ENCODE measurements at regions not wholly inside any gene's neighbourhood (a gene's known extent, or its start where the extent isn't known, plus 50 kb on each side); places are given as distances from the start of the nearest gene placed in this dataset.
"Not testable (repeated sequence)": the region's sequence is repeated elsewhere in the genome, so short reads cannot be mapped to it uniquely, and the experiment has no call there.

DNA sequence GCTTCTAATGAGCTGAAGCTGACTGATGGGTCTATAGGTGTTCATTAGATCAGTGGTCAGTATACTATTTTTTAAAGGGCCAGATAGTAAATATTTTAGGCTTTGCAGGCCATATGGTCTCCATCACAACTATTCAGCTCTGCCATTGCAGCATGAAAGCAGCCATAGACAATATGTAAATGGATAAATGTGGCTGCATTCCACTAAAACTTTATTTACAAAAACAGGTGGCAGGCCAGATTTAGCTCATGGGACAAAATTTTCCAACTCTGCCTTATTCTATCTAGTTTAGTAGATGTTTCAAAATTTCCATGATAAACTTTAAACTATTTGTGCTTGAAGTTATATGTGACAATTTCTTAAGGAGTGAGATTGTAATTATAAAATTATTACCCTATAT, 339.3 kb downstream of the ABCC12 start:
- TF ChIP-seq, protein P1, sequence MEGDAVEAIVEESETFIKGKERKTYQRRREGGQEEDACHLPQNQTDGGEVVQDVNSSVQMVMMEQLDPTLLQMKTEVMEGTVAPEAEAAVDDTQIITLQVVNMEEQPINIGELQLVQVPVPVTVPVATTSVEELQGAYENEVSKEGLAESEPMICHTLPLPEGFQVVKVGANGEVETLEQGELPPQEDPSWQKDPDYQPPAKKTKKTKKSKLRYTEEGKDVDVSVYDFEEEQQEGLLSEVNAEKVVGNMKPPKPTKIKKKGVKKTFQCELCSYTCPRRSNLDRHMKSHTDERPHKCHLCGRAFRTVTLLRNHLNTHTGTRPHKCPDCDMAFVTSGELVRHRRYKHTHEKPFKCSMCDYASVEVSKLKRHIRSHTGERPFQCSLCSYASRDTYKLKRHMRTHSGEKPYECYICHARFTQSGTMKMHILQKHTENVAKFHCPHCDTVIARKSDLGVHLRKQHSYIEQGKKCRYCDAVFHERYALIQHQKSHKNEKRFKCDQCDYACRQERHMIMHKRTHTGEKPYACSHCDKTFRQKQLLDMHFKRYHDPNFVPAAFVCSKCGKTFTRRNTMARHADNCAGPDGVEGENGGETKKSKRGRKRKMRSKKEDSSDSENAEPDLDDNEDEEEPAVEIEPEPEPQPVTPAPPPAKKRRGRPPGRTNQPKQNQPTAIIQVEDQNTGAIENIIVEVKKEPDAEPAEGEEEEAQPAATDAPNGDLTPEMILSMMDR (conservative IDR thresholded peaks at IDR 0.05; ENCODE audit: low read length), result no peak
- no peak for DNase-seq (ENCODE audit: low read depth)
- no peak overlapping the region for H3K4me3 ChIP-seq (ENCODE audit: low read length)

DNA sequence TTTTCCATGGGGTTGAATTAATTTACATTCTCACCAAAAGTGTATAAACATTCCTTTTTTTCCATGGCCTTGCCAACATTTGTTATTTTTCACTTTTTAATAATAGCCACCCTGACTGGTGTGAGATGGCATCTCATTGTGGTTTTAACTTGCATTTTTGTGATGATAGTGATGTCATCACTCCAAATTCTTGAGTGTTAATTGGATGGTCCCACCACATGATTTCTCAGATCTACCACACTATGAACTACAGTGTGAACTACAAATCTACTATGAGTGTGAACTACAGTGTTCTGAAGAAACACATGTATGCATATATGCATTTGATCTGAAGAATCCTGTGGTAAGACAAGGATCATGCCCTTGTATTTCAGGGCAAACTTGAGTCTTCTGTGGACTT, 340.1 kb downstream of the ABCC12 start:
- DNase-seq (ENCODE audit: low read depth), result peak; percentile 29
- TF ChIP-seq, protein P1 (conservative IDR thresholded peaks at IDR 0.05; ENCODE audit: low read length), result no peak
- no peak overlapping the region for H3K4me3 ChIP-seq (ENCODE audit: low read length)

DNA sequence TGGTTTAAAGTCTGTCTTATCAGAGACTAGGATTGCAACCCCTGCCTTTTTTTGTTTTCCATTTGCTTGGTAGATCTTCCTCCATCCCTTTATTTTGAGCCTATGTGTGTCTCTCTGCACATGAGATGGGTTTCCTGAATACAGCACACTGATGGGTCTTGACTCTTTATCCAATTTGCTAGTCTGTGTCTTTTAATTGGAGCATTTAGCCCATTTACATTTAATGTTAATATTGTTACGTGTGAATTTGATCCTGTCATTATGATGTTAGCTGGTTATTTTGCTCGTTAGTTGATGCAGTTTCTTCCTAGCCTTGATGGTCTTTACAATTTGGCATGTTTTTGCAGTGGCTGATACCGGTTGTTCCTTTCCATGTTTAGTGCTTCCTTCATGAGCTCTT, 344.0 kb downstream of the ABCC12 start:
- DNase-seq (ENCODE audit: low read depth); H3K4me3 ChIP-seq (ENCODE audit: low read length): not testable (repeated sequence)

DNA sequence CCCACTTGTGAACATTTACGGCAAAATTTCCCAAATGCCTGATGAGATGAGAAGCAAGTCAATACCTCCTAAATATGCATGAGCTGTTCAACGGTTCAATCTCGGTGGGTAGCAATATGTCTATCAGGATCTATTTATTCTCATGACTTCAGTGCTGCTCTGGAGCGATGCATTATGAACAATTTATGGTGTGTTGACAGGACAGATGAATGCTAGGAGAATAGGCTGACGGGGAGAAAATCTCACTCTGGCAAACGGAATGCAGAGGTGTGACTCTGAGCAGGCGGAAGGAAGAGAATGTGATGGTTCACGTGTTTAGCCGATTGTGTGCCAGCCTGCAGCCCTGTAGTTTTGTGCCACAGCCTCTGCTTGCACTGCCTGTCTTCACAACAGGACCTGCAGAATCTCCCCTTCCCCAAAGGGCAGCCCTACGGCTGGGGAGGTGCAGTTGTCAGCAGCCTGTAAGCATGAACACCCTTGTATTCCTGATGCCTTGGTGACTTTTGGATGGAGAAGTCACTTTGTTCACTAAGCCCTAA, 345.2 kb downstream of the PHKB start:
- TF ChIP-seq, protein P1 (conservative IDR thresholded peaks at IDR 0.05; ENCODE audit: low read length), result no peak
- H3K4me3 ChIP-seq (ENCODE audit: low read length), result no peak overlapping the region
- no peak for DNase-seq (ENCODE audit: low read depth)

DNA sequence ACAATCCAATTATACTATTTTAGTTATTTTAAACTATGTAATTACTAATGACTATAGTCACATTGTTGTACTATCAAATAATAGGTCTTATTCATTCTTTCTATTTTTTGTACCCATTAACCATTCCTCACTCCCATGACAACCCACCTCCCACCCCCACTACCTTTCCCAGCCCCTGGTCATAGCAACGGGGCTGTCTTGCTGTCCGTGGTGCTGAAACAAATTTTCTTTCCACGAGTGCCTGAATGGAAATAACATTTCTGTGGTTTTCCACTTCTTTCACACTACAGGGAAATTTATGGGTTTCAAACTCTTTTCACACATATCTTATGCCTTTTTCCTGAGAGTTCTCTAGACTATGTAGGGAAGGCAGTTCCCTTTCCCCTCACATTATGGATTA, 326.6 kb downstream of the PHKB start:
- TF ChIP-seq, protein P1 (conservative IDR thresholded peaks at IDR 0.05; ENCODE audit: low read length), result no peak
- peak; percentile 6 for DNase-seq (ENCODE audit: low read depth)
- no peak overlapping the region for H3K4me3 ChIP-seq (ENCODE audit: low read length)

DNA sequence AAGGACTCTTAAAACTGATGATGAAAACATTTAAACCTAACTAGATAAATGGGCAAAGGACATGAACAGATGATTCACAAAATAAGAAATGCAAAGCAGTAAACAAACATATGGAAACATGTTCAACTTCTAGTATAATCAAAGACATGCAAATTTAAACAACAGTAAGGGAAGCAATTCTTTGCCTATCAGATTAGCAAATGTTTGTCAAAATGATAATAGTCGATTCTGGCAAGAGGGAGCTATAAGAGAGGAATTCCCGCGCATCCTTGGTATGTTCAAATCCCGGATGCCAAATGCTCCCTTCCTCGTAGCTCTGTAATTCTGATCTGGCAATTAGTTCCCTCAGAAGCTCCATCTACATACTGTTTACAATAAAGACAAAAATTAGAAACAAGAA, 320.5 kb downstream of the PHKB start:
- TF ChIP-seq, protein P1 (conservative IDR thresholded peaks at IDR 0.05; ENCODE audit: low read length), result no peak
- DNase-seq (ENCODE audit: low read depth), result no peak
- H3K4me3 ChIP-seq (ENCODE audit: low read length), result no peak overlapping the region

DNA sequence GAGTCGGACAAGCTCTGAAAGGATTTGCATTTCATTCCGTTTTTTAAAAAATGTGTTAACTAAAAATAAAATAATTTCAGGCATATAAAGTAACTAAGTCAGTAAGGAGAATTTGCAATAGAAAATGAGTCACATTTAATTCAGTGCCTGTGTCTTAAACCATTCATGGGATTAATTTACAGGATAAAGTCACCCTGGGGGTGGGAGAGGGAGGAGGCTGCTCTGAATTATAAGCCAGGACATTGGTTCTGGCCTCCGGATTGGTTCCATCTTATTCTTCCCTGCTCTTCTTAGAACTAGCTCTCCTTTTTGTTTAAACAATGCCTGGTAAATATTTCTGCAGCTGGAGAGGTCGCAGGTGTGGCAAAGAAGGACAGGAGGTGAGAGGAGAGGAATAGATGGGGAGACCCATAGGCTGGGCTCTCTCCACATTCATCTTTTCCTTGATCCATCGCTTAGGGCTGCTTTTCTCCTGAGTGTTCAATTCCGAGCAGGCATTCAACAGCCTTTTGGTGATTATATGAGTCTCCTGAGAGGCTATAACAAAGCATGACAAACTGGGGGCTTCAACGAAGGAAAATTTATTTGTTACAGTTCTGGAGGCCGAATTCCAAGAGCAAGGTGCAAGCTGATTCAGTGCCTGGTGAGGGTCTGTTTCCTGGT, 319.2 kb downstream of the PHKB start:
- no peak overlapping the region for H3K4me3 ChIP-seq (ENCODE audit: low read length)
- no peak for DNase-seq (ENCODE audit: low read depth)
- TF ChIP-seq, protein P1 (conservative IDR thresholded peaks at IDR 0.05; ENCODE audit: low read length), result no peak

Measured in AG10803 (cell line).